Fibroblast of mammary gland (primary cell): ENCODE measurements at regions not wholly inside any gene's neighbourhood (a gene's known extent, or its start where the extent isn't known, plus 50 kb on each side); places are given as distances from the start of the nearest gene placed in this dataset.
A peak's percentile ranks its signal among the peaks of the same experiment; 100 is the strongest.

ENCODE experiments used
- DNase-seq: peaks from one replicate; pipeline ENCODE4 v3.0.0-alpha.2; 2010; ENCODE audit warnings: low read depth
- H3K4me3 ChIP-seq: 2 replicates; pipeline ENCODE4 v1.5.1; 2011; ENCODE audit warnings: low read depth, mild to moderate bottlenecking, low read length, moderate library complexity; ENCODE audit not compliant: control insufficient read depth
- TF ChIP-seq, protein P1 (sequence below): conservative IDR thresholded peaks from 2 replicates; pipeline ENCODE4 v1.5.1; 2011; ENCODE audit warnings: low read depth, low read length, inconsistent platforms; ENCODE audit not compliant: control insufficient read depth, insufficient read depth

DNA sequence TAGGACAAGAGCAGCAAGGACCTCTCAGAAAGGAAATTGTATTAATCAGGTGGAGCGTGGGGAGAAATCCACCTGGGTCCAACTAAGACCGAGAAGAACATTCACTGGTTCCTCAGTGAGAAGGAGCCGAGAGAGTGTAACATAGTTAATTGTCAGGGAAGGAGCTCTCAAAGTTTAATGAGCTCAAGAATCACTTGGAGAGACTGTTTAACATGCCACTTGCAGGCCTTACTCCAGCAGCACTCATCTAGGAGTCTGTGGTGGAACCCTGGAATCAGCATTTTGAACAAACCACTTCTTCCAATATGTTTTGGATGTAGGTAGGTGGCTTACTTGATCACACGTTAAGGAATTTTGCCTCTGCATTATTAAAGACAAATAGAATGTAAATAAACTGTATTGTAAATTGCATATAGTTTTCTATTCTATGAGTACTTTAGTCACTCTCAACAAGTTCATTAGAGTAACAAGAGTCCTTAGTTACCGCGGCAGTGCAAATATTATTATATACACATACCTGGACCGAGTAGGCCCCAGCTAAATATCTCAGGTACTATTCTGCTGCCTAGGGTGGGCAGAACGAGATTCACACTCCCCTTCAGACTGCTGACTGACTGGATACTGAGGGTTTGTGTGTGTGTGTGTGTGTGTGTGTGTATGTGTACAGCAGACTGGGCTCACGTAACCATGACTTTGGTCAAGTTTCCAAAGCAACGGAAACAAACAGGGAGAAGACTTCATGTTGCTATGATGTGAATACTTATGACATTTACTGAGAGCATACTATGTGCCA is 203.2 kb upstream of the USP24 start:
- no peak for DNase-seq
- H3K4me3 ChIP-seq: no peak overlapping the region
- TF ChIP-seq, protein P1, sequence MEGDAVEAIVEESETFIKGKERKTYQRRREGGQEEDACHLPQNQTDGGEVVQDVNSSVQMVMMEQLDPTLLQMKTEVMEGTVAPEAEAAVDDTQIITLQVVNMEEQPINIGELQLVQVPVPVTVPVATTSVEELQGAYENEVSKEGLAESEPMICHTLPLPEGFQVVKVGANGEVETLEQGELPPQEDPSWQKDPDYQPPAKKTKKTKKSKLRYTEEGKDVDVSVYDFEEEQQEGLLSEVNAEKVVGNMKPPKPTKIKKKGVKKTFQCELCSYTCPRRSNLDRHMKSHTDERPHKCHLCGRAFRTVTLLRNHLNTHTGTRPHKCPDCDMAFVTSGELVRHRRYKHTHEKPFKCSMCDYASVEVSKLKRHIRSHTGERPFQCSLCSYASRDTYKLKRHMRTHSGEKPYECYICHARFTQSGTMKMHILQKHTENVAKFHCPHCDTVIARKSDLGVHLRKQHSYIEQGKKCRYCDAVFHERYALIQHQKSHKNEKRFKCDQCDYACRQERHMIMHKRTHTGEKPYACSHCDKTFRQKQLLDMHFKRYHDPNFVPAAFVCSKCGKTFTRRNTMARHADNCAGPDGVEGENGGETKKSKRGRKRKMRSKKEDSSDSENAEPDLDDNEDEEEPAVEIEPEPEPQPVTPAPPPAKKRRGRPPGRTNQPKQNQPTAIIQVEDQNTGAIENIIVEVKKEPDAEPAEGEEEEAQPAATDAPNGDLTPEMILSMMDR: no peak

DNA sequence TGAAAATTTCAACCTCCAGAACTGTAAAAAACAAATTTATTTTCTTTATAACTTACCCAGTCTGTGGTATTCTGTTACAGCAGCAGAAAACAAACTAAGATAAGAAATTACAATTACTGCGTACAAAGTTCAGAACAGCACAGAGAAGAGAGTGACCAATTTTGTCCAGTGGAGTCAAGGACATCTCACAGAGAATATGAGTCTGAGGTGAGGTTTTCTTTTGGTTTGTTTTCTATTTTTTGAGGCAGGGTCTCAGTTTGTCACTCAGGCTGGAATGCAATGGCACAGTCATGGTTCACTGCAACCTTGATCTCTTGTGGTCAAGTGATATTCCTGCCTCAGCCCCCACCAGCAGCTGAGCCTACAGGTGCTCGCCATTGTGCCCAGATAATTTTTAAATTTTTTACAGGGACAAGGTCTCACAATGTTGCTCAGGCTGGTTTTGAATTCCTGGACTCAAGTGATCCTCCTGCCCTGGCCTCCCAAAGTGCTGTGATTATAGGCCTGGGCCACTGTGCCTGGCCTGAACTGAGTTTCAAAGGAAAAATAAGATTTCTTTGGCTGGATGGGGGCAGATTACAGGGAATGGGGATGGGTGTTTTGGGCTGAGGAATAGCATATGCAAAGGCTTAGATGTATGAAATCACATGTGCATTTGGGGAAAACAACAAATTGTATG is 201.1 kb upstream of the USP24 start:
- H3K4me3 ChIP-seq: no peak overlapping the region
- no peak for DNase-seq
- TF ChIP-seq, protein P1: no peak

DNA sequence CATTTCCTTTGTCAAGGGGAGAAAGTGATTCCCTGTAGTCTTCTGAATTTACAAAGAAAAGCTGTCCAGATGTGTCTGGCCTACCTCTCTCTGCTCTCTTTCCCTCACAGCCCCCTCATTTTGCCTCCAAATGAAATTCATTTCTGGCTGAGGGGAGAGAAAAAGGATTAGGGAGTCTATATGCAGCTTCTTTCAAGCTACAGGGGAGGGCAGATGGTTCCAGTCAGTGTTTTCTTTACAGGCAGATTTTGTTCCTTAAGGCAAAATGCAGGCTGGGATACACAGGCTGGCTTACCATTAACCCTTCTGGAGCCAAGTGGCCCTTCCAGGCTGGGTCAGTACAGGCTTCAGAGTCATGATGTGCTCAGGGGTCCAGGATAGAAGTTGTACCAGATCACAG is 198.1 kb upstream of the USP24 start:
- TF ChIP-seq, protein P1: no peak
- no peak for DNase-seq
- H3K4me3 ChIP-seq: no peak overlapping the region

DNA sequence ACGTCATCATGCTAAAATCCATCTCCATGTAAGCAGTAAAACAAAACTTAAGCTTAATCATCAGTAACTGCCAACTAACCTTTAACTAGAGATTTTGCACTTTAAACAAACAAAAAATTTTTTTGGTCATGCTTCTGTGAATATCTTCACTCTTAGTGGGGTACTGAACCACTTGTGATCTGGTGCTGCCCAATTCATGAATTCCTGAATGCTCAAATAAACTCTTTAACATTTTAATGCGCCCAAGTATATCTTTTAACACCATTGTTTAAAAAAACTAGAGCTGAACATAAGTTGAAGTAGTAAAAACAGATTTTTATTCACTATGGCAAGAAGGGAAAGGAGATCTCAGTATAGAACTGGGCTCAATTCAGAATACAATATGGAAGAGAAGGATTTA is 196.9 kb upstream of the USP24 start:
- H3K4me3 ChIP-seq: no peak overlapping the region
- DNase-seq: no peak
- TF ChIP-seq, protein P1: no peak

DNA sequence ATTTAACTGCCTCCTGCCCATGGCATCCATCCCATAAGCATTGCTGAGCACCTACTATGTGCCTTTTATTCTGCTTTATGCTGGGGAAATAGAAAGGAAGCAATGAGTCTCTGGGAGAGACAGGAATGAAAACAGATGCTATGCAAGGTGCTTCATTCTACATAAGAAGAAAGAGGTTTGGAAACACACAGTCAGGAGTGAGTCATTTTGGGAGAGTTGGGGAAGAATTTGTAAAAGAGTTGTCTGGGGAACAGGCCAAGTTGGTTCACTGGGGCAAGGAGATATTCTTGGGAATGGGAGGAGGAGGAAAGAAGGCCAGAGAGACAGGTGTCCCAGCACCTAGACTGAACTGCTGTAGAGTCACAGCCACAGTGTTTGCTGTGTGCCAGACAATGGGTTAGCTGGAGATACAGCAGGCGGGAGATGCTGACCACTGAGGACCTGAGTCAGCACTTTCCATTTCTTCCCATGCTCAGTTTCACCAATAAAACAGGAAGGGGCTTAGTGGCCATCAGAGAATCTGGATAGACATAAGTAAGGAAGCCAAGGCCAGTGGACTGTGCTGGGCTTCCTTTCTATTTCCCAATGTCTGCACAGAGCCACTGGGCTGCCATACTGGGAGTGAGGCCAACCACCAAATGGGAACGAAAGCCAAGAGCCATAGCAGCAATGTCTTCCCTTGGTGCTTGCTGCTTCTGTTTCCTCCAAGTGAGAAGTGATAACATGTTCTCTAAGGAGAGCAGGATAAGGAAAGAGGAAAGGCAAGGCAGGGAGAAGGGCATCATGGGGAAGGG is 187.7 kb upstream of the USP24 start:
- TF ChIP-seq, protein P1: no peak
- peak; percentile 90 for DNase-seq
- no peak overlapping the region for H3K4me3 ChIP-seq

DNA sequence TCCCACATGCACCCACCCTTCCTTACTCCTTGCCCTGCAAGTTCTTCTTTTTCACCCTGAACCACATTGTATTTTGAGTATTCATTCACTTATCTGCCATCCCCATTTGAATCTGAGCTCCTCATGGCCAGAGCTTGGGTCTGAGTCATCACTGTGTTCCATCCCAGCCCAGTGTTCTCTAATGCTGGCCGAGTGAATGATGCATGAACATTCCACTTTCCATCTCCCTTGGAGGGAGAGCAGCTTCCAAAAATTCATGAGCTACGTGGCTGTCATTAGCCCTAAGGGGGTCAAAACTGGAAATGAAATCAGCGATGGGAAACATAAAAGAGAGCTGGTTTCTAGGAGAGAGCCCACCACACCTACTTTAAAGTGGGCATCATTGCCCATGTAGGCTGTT is 187.0 kb upstream of the USP24 start:
- H3K4me3 ChIP-seq: no peak overlapping the region
- TF ChIP-seq, protein P1: no peak
- DNase-seq: peak; percentile 92
